ENCODE measurements at regions not wholly inside any gene's neighbourhood (a gene's known extent, or its start where the extent isn't known, plus 50 kb on each side); places are given as distances from the start of the nearest gene placed in this dataset.

GRCh38 chr15:54810496-54810895, 386.2 kb downstream of the RSL24D1 start:
- no peak for TF ChIP-seq EZH2 (IDR thresholded peaks at IDR 0.05)
- TF ChIP-seq POLR2AphosphoS5 (IDR thresholded peaks at IDR 0.05; ENCODE audit: borderline replicate concordance, low read depth, low read length) = no peak
- no peak for TF ChIP-seq FOXP2 (optimal IDR thresholded peaks at IDR 0.05; ENCODE audit: control extremely low read depth, extremely low read length, insufficient read depth)
